ENCODE measurements at regions not wholly inside any gene's neighbourhood (a gene's known extent, or its start where the extent isn't known, plus 50 kb on each side); places are given as distances from the start of the nearest gene placed in this dataset.

- H3K27me3 ChIP-seq (ENCODE audit: insufficient read depth) = no peaks in the 10 kb centered on the region
- no peaks in the 10 kb centered on the region for H3K36me3 ChIP-seq (ENCODE audit: insufficient read depth)
- peaks cover 4% of the 10 kb centered on the region; the same call in 1 of the 2 replicates for H3K9me2 ChIP-seq (ENCODE audit: insufficient read depth)
- no peak overlapping the region for H3K4me3 ChIP-seq
- TF ChIP-seq ZNF331 (CRISPR knock-in tag; IDR thresholded peaks at IDR 0.05; ENCODE audit: low read depth) = no peak
- no peak for TF ChIP-seq EZH2 (IDR thresholded peaks at IDR 0.05; ENCODE audit: low read depth, unreplicated experiment)
- no peak for TF ChIP-seq ZNF114 (CRISPR knock-in tag; IDR thresholded peaks at IDR 0.05)
- no peak for TF ChIP-seq REST (IDR thresholded peaks at IDR 0.05; ENCODE audit: unreplicated experiment)
- TF ChIP-seq ZNF462 (CRISPR knock-in tag; IDR thresholded peaks at IDR 0.05) = no peak
- TF ChIP-seq ETS1 (IDR thresholded peaks at IDR 0.05) = no peak
- no peak for TF ChIP-seq NANOG (IDR thresholded peaks at IDR 0.05; ENCODE audit: borderline replicate concordance)
- TF ChIP-seq CTCF (conservative IDR thresholded peaks at IDR 0.05; ENCODE audit: low read depth in 2 of 2) = no peak
- TF ChIP-seq CREB1 (CRISPR knock-in tag; IDR thresholded peaks at IDR 0.05; ENCODE audit: low read depth) = no peak
- TF ChIP-seq EZH2phosphoT487 (IDR thresholded peaks at IDR 0.05; ENCODE audit: unreplicated experiment) = no peak
- TF ChIP-seq JUNB (IDR thresholded peaks at IDR 0.05; ENCODE audit: unreplicated experiment) = no peak
- no peak for TF ChIP-seq STAT1 (IDR thresholded peaks at IDR 0.05; ENCODE audit: unreplicated experiment)
- TF ChIP-seq POLR2AphosphoS5 (IDR thresholded peaks at IDR 0.05; ENCODE audit: low read depth) = no peak
- DNase-seq (ENCODE audit: low spot score) = no peak
- Mint-ChIP-seq H3K9me3 (no peaks in the 10 kb centered on the region), H3K27me3 (ENCODE audit: insufficient read depth, low read depth, poor library complexity) (no peaks in the 10 kb centered on the region), H3K27ac (no peak overlapping the region), H3K4me3 (no peak overlapping the region), H3K36me3 (ENCODE audit: low read depth) (no peaks in the 10 kb centered on the region), H3K4me1 (no peaks in the 10 kb centered on the region)
- H3F3A ChIP-seq (replicated peaks; ENCODE audit: low read depth) = no peaks in the 10 kb centered on the region
- H3K4me1 ChIP-seq (ENCODE audit: insufficient read depth) = no peaks in the 10 kb centered on the region
- no peak overlapping the region for H3K27ac ChIP-seq (ENCODE audit: low read depth)
- H4K20me1 ChIP-seq (replicated peaks; ENCODE audit: insufficient read depth) = no peaks in the 10 kb centered on the region
- no peaks in the 10 kb centered on the region for H3K79me2 ChIP-seq (replicated peaks; ENCODE audit: insufficient read depth)
- H2AFZ ChIP-seq = no peak overlapping the region
- H3K4me2 ChIP-seq = no peak overlapping the region
- no peak for ATAC-seq
Observed at GRCh38 chr6:165794179-165794601, 131.1 kb upstream of the PDE10A start.

Data from GM23338 (cell line).